ENCODE measurements at regions not wholly inside any gene's neighbourhood (a gene's known extent, or its start where the extent isn't known, plus 50 kb on each side); places are given as distances from the start of the nearest gene placed in this dataset.

DNA sequence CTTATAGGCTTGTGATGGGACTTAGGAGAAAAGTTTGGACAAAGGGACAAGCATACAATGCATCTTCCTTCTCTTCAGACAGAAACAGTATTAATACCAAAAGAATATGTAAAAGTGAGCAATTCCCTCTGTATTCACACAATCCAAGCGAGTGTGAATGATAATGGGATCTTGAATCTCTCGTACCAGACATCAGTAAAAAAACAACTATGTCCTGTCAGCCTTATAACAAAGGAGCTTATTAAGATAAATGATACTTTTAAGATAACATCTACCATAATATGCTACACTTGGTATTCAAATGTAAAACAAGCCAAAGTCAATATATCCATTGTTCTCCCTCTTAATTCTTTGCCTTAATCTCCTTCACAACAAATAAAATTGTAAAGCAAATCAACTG is 288.6 kb upstream of the CNTN6 start:
- intact Hi-C loops (cut with micrococcal nuclease; ENCODE audit: unreplicated experiment): no loop called here
- TF ChIP-seq, protein P1, sequence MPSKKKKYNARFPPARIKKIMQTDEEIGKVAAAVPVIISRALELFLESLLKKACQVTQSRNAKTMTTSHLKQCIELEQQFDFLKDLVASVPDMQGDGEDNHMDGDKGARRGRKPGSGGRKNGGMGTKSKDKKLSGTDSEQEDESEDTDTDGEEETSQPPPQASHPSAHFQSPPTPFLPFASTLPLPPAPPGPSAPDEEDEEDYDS (CRISPR knock-in tag; IDR thresholded peaks at IDR 0.05): no peak
- no peak for TF ChIP-seq DNMT1 (CRISPR knock-in tag; IDR thresholded peaks at IDR 0.05)
- TF ChIP-seq, protein P2, sequence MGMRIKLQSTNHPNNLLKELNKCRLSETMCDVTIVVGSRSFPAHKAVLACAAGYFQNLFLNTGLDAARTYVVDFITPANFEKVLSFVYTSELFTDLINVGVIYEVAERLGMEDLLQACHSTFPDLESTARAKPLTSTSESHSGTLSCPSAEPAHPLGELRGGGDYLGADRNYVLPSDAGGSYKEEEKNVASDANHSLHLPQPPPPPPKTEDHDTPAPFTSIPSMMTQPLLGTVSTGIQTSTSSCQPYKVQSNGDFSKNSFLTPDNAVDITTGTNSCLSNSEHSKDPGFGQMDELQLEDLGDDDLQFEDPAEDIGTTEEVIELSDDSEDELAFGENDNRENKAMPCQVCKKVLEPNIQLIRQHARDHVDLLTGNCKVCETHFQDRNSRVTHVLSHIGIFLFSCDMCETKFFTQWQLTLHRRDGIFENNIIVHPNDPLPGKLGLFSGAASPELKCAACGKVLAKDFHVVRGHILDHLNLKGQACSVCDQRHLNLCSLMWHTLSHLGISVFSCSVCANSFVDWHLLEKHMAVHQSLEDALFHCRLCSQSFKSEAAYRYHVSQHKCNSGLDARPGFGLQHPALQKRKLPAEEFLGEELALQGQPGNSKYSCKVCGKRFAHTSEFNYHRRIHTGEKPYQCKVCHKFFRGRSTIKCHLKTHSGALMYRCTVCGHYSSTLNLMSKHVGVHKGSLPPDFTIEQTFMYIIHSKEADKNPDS (CRISPR knock-in tag; IDR thresholded peaks at IDR 0.05): no peak
- TF ChIP-seq, protein P3, sequence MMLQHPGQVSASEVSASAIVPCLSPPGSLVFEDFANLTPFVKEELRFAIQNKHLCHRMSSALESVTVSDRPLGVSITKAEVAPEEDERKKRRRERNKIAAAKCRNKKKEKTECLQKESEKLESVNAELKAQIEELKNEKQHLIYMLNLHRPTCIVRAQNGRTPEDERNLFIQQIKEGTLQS (CRISPR knock-in tag; IDR thresholded peaks at IDR 0.05): no peak
- TF ChIP-seq GPN1 (CRISPR knock-in tag; IDR thresholded peaks at IDR 0.05; ENCODE audit: borderline replicate concordance): no peak
- no peak for TF ChIP-seq SIN3B (IDR thresholded peaks at IDR 0.05; ENCODE audit: low read length)
- TF ChIP-seq NR2C2 (CRISPR knock-in tag; IDR thresholded peaks at IDR 0.05; ENCODE audit: borderline replicate concordance): no peak
- TF ChIP-seq ZNF451 (CRISPR knock-in tag; IDR thresholded peaks at IDR 0.05): no peak
- no peak for TF ChIP-seq HIVEP1 (CRISPR knock-in tag; IDR thresholded peaks at IDR 0.05)
- TF ChIP-seq, protein P4, sequence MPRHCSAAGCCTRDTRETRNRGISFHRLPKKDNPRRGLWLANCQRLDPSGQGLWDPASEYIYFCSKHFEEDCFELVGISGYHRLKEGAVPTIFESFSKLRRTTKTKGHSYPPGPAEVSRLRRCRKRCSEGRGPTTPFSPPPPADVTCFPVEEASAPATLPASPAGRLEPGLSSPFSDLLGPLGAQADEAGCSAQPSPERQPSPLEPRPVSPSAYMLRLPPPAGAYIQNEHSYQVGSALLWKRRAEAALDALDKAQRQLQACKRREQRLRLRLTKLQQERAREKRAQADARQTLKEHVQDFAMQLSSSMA (CRISPR knock-in tag; IDR thresholded peaks at IDR 0.05): no peak
- TF ChIP-seq, protein P5, sequence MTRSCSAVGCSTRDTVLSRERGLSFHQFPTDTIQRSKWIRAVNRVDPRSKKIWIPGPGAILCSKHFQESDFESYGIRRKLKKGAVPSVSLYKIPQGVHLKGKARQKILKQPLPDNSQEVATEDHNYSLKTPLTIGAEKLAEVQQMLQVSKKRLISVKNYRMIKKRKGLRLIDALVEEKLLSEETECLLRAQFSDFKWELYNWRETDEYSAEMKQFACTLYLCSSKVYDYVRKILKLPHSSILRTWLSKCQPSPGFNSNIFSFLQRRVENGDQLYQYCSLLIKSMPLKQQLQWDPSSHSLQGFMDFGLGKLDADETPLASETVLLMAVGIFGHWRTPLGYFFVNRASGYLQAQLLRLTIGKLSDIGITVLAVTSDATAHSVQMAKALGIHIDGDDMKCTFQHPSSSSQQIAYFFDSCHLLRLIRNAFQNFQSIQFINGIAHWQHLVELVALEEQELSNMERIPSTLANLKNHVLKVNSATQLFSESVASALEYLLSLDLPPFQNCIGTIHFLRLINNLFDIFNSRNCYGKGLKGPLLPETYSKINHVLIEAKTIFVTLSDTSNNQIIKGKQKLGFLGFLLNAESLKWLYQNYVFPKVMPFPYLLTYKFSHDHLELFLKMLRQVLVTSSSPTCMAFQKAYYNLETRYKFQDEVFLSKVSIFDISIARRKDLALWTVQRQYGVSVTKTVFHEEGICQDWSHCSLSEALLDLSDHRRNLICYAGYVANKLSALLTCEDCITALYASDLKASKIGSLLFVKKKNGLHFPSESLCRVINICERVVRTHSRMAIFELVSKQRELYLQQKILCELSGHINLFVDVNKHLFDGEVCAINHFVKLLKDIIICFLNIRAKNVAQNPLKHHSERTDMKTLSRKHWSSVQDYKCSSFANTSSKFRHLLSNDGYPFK (CRISPR knock-in tag; IDR thresholded peaks at IDR 0.05; ENCODE audit: borderline replicate concordance): no peak
- no peak for TF ChIP-seq CBX5 (CRISPR knock-in tag; IDR thresholded peaks at IDR 0.05; ENCODE audit: borderline replicate concordance)
- TF ChIP-seq ZNF331 (CRISPR knock-in tag; IDR thresholded peaks at IDR 0.05): no peak
- TF ChIP-seq, protein P6, sequence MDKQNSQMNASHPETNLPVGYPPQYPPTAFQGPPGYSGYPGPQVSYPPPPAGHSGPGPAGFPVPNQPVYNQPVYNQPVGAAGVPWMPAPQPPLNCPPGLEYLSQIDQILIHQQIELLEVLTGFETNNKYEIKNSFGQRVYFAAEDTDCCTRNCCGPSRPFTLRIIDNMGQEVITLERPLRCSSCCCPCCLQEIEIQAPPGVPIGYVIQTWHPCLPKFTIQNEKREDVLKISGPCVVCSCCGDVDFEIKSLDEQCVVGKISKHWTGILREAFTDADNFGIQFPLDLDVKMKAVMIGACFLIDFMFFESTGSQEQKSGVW (CRISPR knock-in tag; IDR thresholded peaks at IDR 0.05; ENCODE audit: borderline replicate concordance): no peak
- no peak for TF ChIP-seq MZF1 (CRISPR knock-in tag; IDR thresholded peaks at IDR 0.05; ENCODE audit: borderline replicate concordance)
- TF ChIP-seq, protein P7, sequence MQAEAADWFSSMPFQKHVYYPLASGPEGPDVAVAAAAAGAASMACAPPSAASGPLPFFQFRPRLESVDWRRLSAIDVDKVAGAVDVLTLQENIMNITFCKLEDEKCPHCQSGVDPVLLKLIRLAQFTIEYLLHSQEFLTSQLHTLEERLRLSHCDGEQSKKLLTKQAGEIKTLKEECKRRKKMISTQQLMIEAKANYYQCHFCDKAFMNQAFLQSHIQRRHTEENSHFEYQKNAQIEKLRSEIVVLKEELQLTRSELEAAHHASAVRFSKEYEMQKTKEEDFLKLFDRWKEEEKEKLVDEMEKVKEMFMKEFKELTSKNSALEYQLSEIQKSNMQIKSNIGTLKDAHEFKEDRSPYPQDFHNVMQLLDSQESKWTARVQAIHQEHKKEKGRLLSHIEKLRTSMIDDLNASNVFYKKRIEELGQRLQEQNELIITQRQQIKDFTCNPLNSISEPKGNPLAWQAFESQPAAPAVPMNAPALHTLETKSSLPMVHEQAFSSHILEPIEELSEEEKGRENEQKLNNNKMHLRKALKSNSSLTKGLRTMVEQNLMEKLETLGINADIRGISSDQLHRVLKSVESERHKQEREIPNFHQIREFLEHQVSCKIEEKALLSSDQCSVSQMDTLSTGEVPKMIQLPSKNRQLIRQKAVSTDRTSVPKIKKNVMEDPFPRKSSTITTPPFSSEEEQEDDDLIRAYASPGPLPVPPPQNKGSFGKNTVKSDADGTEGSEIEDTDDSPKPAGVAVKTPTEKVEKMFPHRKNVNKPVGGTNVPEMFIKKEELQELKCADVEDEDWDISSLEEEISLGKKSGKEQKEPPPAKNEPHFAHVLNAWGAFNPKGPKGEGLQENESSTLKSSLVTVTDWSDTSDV (CRISPR knock-in tag; IDR thresholded peaks at IDR 0.05): no peak

More for the DNA sequence above, 288.6 kb upstream of the CNTN6 start:
- Histone ChIP-seq H2AFZ (ENCODE audit: low read length) (no peak overlapping the region), H4K20me1 (ENCODE audit: insufficient read depth, low read length) (no peaks in the 10 kb centered on the region), H3K9ac (ENCODE audit: insufficient read depth, low read depth, low read length) (no peak overlapping the region), H3K27ac (ENCODE audit: extremely low read length, insufficient read depth, low read length) (no peak overlapping the region), H3K9me3 (ENCODE audit: low read length) (peaks cover 85% of the 10 kb centered on the region), H3K36me3 (replicated peaks in 1 of 2; ENCODE audit: control insufficient read depth in 1 of 2, insufficient read depth in 2 of 2, low read length in 2 of 2) (no peaks in the 10 kb centered on the region), H3K27me3 (ENCODE audit: control insufficient read depth in 1 of 2, insufficient read depth in 2 of 2, low read length in 2 of 2) (no peaks in the 10 kb centered on the region), H3K4me3 (replicated peaks in 1 of 3; ENCODE audit: insufficient read depth in 1 of 3, low read depth in 2 of 3, low read length in 3 of 3) (no peak overlapping the region), H3K79me2 (ENCODE audit: insufficient read depth, low read length) (no peaks in the 10 kb centered on the region), H3K4me1 (ENCODE audit: insufficient read depth, low read length) (no peaks in the 10 kb centered on the region), H3K4me2 (ENCODE audit: low read depth, low read length) (no peak overlapping the region)
- CTCF ChIA-PET (ENCODE audit: low intra/inter-chr PET ratio, low total read pairs): no interaction called here
- in situ Hi-C loops (cut with HindIII; ENCODE audit: extremely low pct_ligation_motif_present, low pct_unique_long_range_greater_than_20kb): no loop called here
- POLR2A ChIA-PET: no interaction called here
- FAIRE-seq: no peak
- ATAC-seq: no peak
- no TSS peak for BruUV-seq (replicated peaks)
- no peak for DNase-seq (ENCODE audit: low spot score)
- 0% methylated on average over 2 of the region's 2 CpGs for WGBS (ENCODE audit: low lambda C conversion rate)

Data from HepG2 (cell line).